SK-N-SH (cell line): ENCODE measurements at regions not wholly inside any gene's neighbourhood (a gene's known extent, or its start where the extent isn't known, plus 50 kb on each side); places are given as distances from the start of the nearest gene placed in this dataset.

Experiments
- CTCF ChIA-PET: fragments of 300-600, 350-600 bp; formaldehyde crosslinking; extraction: SDS; loops from one replicate; lab custom pipeline; 2021; lab: Yijun Ruan, JAX
- POLR2A ChIA-PET: fragments of 350-600 bp; sonication (Branson Sonifier 250); formaldehyde crosslinking; extraction: SDS; loops from one replicate; lab custom pipeline; 2020; ENCODE audit warnings: antibody characterized with exemption, inconsistent platforms; lab: Yijun Ruan, JAX
- DNase-seq: peaks from one replicate; pipeline ENCODE4 v3.0.0; 2012
- H2AFZ ChIP-seq: fragments of 200-600 bp; sonication (generic); 2 replicates; pipeline ENCODE4 v1.8.1; 2016; ENCODE audit warnings: antibody characterized with exemption, mild to moderate bottlenecking, low read depth
- H3F3A ChIP-seq: fragments of 200-600 bp; sonication (generic); replicated peaks from 2 replicates; pipeline ENCODE3; 2016; ENCODE audit warnings: antibody characterized with exemption, mild to moderate bottlenecking; ENCODE audit not compliant: insufficient read depth
- H3K27ac ChIP-seq, 2 experiments: fragments of 200-500 bp in 1 of 2; fragments of 200-600 bp in 1 of 2; sonication (Bioruptor generic) in 1 of 2; sonication (generic), shearing (Covaris generic) in 1 of 2; 2 replicates each; pipeline versions ENCODE4 v1.5.1 to v1.6.1; 2014 to 2016; ENCODE audit warnings: low read depth in 2 of 2, inconsistent platforms in 1 of 2, low read length in 1 of 2, mild to moderate bottlenecking in 1 of 2, mixed read lengths in 1 of 2
- H3K27me3 ChIP-seq: fragments of 200-600 bp; sonication (generic), shearing (Covaris generic); 2 replicates; pipeline ENCODE4 v1.6.1; 2016; ENCODE audit warnings: mixed run types; ENCODE audit not compliant: insufficient read depth
- H3K36me3 ChIP-seq, 2 experiments: fragments of 200-500 bp in 1 of 2; fragments of 200-600 bp in 1 of 2; sonication (Bioruptor generic) in 1 of 2; sonication (generic) in 1 of 2; replicated peaks in 1 of 2; 2 replicates each; pipeline versions ENCODE3 to v1.5.1; 2014 to 2016; ENCODE audit warnings: low read length in 1 of 2, mild to moderate bottlenecking in 1 of 2; ENCODE audit not compliant: insufficient read depth in 2 of 2, control insufficient read depth in 1 of 2
- H3K4me1 ChIP-seq, 2 experiments: fragments of 200-500 bp in 1 of 2; fragments of 200-600 bp in 1 of 2; sonication (Bioruptor generic) in 1 of 2; sonication (generic), shearing (Covaris generic) in 1 of 2; 2 replicates each; pipeline versions ENCODE4 v1.5.1 to v1.6.1; 2014 to 2016; ENCODE audit warnings: low read depth in 1 of 2, low read length in 1 of 2, mixed run types in 1 of 2; ENCODE audit not compliant: insufficient read depth in 2 of 2, control insufficient read depth in 1 of 2
- H3K4me2 ChIP-seq: fragments of 200-600 bp; sonication (generic), shearing (Covaris generic); 2 replicates; pipeline ENCODE4 v1.6.1; 2017; ENCODE audit warnings: mixed run types
- H3K4me3 ChIP-seq, 2 experiments: fragments of 200-500 bp in 1 of 2; fragments of 200-600 bp in 1 of 2; sonication (Bioruptor generic) in 1 of 2; sonication (generic), shearing (Covaris generic) in 1 of 2; 2 replicates each; pipeline versions ENCODE4 v1.5.1 to v1.8.1; 2014 to 2016; ENCODE audit warnings: low read depth in 2 of 2, inconsistent platforms in 1 of 2, low read length in 1 of 2, mild to moderate bottlenecking in 1 of 2, mixed read lengths in 1 of 2, moderate library complexity in 1 of 2
- H3K79me2 ChIP-seq: fragments of 200-600 bp; sonication (generic); 2 replicates; pipeline ENCODE4 v1.8.1; 2017; ENCODE audit warnings: mild to moderate bottlenecking; ENCODE audit not compliant: insufficient read depth
- H3K9ac ChIP-seq: fragments of 200-600 bp; sonication (generic); 2 replicates; pipeline ENCODE4 v1.6.1; 2017; ENCODE audit warnings: mixed run types
- H3K9me2 ChIP-seq: fragments of 200-600 bp; sonication (generic); 2 replicates; pipeline ENCODE4 v1.6.1; 2017; ENCODE audit warnings: mixed run types
- H3K9me3 ChIP-seq: fragments of 200-600 bp; sonication (generic); 2 replicates; pipeline ENCODE4 v1.6.1; 2017; ENCODE audit warnings: mixed run types, mild to moderate bottlenecking, moderate library complexity
- H4K20me1 ChIP-seq: fragments of 200-600 bp; sonication (generic); 2 replicates; pipeline ENCODE4 v1.6.1; 2017; ENCODE audit warnings: mild to moderate bottlenecking, mixed run types; ENCODE audit not compliant: insufficient read depth
- ELF1 ChIP-seq: IDR thresholded peaks from 2 replicates; pipeline ENCODE4 v1.4.0; 2012
- EP300 ChIP-seq, 2 experiments: IDR thresholded peaks; 2 replicates each; pipeline versions ENCODE4 v1.4.0 to v1.6.1; 2012; ENCODE audit warnings: borderline replicate concordance in 1 of 2, low read depth in 1 of 2, low read length in 1 of 2
- JUND ChIP-seq: IDR thresholded peaks from 2 replicates; pipeline ENCODE4 v1.4.0; 2012
- MEF2A ChIP-seq: IDR thresholded peaks from 2 replicates; pipeline ENCODE4 v1.4.0; 2012; ENCODE audit warnings: low read depth, borderline replicate concordance
- NFIC ChIP-seq: IDR thresholded peaks from 2 replicates; pipeline ENCODE4 v1.4.0; 2012; ENCODE audit warnings: borderline replicate concordance
- POLR2AphosphoS5 ChIP-seq: IDR thresholded peaks from 2 replicates; pipeline ENCODE4 v1.6.1; 2012; ENCODE audit warnings: low read depth, low read length
- RAD21 ChIP-seq: IDR thresholded peaks from 2 replicates; pipeline ENCODE4 v1.6.1; 2012; ENCODE audit warnings: mild to moderate bottlenecking, low read length
- RFX5 ChIP-seq: IDR thresholded peaks from 2 replicates; pipeline ENCODE4 v1.6.1; 2012; ENCODE audit warnings: mild to moderate bottlenecking, improper control_type of control experiment, low read length
- RXRA ChIP-seq: IDR thresholded peaks from 2 replicates; pipeline ENCODE4 v1.4.0; 2012; ENCODE audit warnings: low read depth, mild to moderate bottlenecking, borderline replicate concordance
- SIN3A ChIP-seq: IDR thresholded peaks from 2 replicates; pipeline ENCODE4 v1.6.1; 2012; ENCODE audit warnings: low read depth, mild to moderate bottlenecking, low read length, moderate library complexity, borderline replicate concordance
- TEAD4 ChIP-seq: IDR thresholded peaks from 2 replicates; pipeline ENCODE4 v1.4.0; 2012; ENCODE audit warnings: mild to moderate bottlenecking, borderline replicate concordance; ENCODE audit not compliant: insufficient read depth
- WGBS: methylation state at CpG from one replicate; pipeline ENCODE4 v1.1.6; 2017; ENCODE audit warnings: low lambda C conversion rate; 5-methylcytosine and 5-hydroxymethylcytosine counted together
- TF ChIP-seq, protein P1 (sequence below): fragments of 200-600 bp; sonication (generic); IDR thresholded peaks from 2 replicates; pipeline ENCODE4 v1.6.1; 2017; ENCODE audit warnings: antibody characterized with exemption, mild to moderate bottlenecking, moderate library complexity

DNA sequence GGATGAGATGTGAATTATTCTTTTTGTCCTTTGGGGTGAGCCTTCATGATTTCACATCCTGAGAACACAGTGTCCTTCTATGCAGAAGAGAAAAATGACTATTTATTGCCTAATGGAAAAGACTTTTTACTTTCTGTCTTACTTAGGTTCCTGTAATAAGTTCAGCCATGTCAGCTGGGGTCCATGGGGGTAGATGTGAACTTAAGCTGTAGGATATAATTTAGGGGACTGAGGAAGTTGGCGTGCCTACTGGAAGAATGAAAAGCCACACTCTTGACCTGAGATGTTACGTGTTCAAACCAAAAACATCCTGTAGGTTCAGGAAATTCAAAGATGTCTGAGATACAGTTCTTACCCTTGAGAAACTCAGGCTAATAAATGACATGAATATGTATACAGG lies 660.5 kb downstream of the TOX3 start (continued):
- TF ChIP-seq JUND: no peak
- no peak for TF ChIP-seq SIN3A
- TF ChIP-seq NFIC: no peak

GRCh38 chr16:51884773-51885172 lies 662.2 kb downstream of the TOX3 start:
- no peak for DNase-seq
- Histone ChIP-seq H3K36me3 (no peaks in the 10 kb centered on the region), H3K4me2 (no peak overlapping the region), H3K4me1 (no peaks in the 10 kb centered on the region; a peak in 1 of 4 replicates), H3K9me2 (no peaks in the 10 kb centered on the region; the same call in 1 of the 2 replicates), H4K20me1 (no peaks in the 10 kb centered on the region), H3K4me3 (no peak overlapping the region), H3K27me3 (no peaks in the 10 kb centered on the region), H2AFZ (no peak overlapping the region), H3F3A (no peaks in the 10 kb centered on the region), H3K9me3 (no peaks in the 10 kb centered on the region), H3K79me2 (no peaks in the 10 kb centered on the region), H3K27ac (no peak overlapping the region), H3K9ac (no peak overlapping the region)
- 31% methylated on average over 2 of the region's 2 CpGs for WGBS
- ChIA-PET POLR2A (no interaction called here), CTCF (no interaction called here)
- no peak for TF ChIP-seq SIN3A
- no peak for TF ChIP-seq MEF2A
- TF ChIP-seq RFX5: no peak
- no peak for TF ChIP-seq RAD21
- TF ChIP-seq NFIC: no peak

DNA sequence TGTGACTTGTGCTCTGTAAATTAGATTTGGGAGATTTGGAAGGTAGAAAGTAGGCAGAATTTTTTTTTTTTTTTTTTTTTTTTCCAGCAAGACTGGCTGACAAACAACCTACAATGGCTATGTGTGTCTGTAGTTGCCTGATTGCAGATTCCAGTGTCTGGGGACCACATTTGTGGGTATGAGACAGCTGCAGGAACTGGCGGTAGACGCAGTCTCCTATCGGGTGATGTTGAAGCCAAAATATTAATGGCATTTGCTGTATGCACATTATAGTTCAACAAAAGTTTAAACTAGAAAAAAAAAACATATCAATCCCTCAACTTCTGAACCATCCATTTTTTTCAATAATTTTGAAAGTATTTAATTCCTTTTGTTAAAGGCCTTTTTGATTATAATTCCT lies 665.2 kb downstream of the TOX3 start:
- Histone ChIP-seq H3F3A (no peaks in the 10 kb centered on the region), H3K4me1 (no peaks in the 10 kb centered on the region; a peak in 1 of 4 replicates), H3K27me3 (no peaks in the 10 kb centered on the region), H3K27ac (no peak overlapping the region), H4K20me1 (no peaks in the 10 kb centered on the region), H2AFZ (no peak overlapping the region), H3K9ac (no peak overlapping the region), H3K79me2 (no peaks in the 10 kb centered on the region), H3K4me2 (no peak overlapping the region), H3K9me2 (no peaks in the 10 kb centered on the region; the same call in 1 of the 2 replicates), H3K9me3 (no peaks in the 10 kb centered on the region), H3K36me3 (no peaks in the 10 kb centered on the region), H3K4me3 (no peak overlapping the region)
- CTCF ChIA-PET: no interaction called here
- WGBS: 66% methylated on average over 3 of the region's 3 CpGs
- DNase-seq: no peak
- no peak for TF ChIP-seq POLR2AphosphoS5
- TF ChIP-seq RFX5: no peak
- TF ChIP-seq, protein P1, sequence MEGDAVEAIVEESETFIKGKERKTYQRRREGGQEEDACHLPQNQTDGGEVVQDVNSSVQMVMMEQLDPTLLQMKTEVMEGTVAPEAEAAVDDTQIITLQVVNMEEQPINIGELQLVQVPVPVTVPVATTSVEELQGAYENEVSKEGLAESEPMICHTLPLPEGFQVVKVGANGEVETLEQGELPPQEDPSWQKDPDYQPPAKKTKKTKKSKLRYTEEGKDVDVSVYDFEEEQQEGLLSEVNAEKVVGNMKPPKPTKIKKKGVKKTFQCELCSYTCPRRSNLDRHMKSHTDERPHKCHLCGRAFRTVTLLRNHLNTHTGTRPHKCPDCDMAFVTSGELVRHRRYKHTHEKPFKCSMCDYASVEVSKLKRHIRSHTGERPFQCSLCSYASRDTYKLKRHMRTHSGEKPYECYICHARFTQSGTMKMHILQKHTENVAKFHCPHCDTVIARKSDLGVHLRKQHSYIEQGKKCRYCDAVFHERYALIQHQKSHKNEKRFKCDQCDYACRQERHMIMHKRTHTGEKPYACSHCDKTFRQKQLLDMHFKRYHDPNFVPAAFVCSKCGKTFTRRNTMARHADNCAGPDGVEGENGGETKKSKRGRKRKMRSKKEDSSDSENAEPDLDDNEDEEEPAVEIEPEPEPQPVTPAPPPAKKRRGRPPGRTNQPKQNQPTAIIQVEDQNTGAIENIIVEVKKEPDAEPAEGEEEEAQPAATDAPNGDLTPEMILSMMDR: no peak
- no peak for TF ChIP-seq TEAD4
- TF ChIP-seq JUND: no peak
- no peak for TF ChIP-seq RAD21
- no peak for TF ChIP-seq RXRA
- no peak for TF ChIP-seq ELF1
- TF ChIP-seq EP300 (IDR thresholded peaks at IDR 0.05; ENCODE audit: borderline replicate concordance in 1 of 2, low read depth in 1 of 2, low read length in 1 of 2): no peak
- POLR2A ChIA-PET: no interaction called here
